ENCODE measurements at regions not wholly inside any gene's neighbourhood (a gene's known extent, or its start where the extent isn't known, plus 50 kb on each side); places are given as distances from the start of the nearest gene placed in this dataset.

DNA sequence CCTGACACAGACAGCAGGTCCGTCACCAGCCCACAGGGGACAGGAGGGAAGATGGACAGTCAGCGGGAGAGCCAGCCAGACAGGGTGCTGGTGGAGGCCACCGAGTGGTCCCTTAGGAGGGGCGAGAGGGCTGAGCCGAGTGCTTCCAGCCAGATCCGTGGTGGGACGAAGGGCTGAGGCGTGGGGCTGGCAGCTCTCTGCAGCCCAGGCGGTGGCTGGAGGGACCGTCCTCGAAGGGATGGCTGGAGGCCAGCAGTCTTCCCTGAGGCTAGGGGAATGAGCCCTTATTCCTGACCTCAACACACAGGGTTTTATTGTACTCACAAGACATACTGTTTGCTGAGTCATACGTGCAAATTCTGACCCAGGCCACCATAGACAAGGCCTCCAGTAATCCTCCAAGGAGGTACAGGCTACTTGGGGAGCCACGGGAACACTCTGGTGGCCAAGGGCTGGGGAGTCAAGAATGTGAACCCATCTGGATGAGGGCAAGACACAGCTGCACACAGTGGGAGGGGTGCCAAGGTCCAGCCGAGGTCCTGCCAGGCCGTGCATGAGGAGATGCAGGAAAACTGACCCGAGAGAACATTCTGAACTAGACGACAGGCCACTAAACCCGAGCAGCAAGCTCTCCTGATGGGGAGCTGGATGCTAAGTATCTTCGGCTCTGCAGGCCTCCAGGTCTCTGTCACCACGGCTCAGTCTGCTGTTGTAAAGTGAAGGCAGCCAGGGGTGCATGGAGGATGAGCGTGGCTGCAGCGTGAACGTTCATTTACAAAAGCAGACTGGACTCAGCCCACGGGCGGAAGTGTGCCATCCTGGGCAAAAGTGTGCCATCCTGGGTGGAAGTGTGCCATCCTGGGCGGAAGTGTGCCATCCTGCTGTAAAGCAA, 242.5 kb downstream of the TTLL2 start:
- H3K9me3 ChIP-seq, result no peaks in the 10 kb centered on the region
- no peak for TF ChIP-seq POLR2A (IDR thresholded peaks at IDR 0.05)
- TF ChIP-seq, protein P1, sequence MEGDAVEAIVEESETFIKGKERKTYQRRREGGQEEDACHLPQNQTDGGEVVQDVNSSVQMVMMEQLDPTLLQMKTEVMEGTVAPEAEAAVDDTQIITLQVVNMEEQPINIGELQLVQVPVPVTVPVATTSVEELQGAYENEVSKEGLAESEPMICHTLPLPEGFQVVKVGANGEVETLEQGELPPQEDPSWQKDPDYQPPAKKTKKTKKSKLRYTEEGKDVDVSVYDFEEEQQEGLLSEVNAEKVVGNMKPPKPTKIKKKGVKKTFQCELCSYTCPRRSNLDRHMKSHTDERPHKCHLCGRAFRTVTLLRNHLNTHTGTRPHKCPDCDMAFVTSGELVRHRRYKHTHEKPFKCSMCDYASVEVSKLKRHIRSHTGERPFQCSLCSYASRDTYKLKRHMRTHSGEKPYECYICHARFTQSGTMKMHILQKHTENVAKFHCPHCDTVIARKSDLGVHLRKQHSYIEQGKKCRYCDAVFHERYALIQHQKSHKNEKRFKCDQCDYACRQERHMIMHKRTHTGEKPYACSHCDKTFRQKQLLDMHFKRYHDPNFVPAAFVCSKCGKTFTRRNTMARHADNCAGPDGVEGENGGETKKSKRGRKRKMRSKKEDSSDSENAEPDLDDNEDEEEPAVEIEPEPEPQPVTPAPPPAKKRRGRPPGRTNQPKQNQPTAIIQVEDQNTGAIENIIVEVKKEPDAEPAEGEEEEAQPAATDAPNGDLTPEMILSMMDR (IDR thresholded peaks at IDR 0.05 in 4 of 5, conservative IDR thresholded peaks at IDR 0.05 in 1 of 5), result no peak
- no peaks in the 10 kb centered on the region for H3K27me3 ChIP-seq
- in situ Hi-C loops (cut with MboI; ENCODE audit: low sequenced_read_pairs in 4 of 4) (no loop called here), intact Hi-C loops (cut with DNase I; ENCODE audit: low total_unique reads) (no loop called here)
- H3K4me3 ChIP-seq, result no peak overlapping the region
- H3K4me1 ChIP-seq, result peaks cover 18 to 26% of the 10 kb centered on the region in 2 donors
- no peaks in the 10 kb centered on the region for H3K36me3 ChIP-seq
- ATAC-seq, result peak; percentile 77 to 84
- H3K27ac ChIP-seq, result peak overlapping the region in 1 of 4 donors; percentile 77
- peak; percentile 63 to 71 for DNase-seq

DNA sequence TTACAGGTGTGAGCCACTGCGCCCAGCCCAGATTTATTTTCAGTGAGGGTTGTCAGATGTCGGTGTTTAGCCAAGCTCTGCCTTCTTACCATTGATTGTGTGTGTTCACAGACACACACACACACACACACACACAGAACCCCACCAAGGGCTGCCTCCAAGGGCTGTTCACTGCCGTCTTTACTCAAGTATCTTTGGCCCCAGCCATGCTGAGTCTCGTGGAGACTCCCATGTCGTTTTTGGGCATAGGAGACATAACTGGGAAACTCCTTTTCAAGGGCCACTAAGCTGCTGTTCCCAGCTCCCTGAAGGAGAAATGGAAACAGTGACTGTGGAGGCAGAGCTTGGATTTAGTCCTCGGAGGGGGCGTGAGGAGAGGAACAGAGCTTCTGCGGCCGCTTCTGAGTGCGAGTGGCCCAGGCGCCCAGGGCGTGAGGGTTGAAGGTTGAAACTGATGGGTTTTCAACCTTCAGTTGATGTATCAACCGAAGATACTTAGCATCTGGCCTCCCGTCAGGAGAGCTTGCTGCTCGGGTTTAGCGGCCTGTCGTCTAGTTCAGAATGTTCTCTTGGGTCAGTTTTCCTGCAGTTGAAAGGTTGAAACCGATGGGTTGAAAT, 243.6 kb downstream of the TTLL2 start:
- Histone ChIP-seq H3K36me3 (no peaks in the 10 kb centered on the region), H3K4me1 (peaks cover 24 to 35% of the 10 kb centered on the region in 2 donors), H3K27me3 (no peaks in the 10 kb centered on the region), H3K4me3 (no peak overlapping the region), H3K9me3 (no peaks in the 10 kb centered on the region), H3K27ac (peak overlapping the region in 1 of 4 donors; percentile 77)
- in situ Hi-C loops (cut with MboI; ENCODE audit: low sequenced_read_pairs in 4 of 4), result no loop called here
- no peak for DNase-seq
- ATAC-seq, result no peak
- intact Hi-C loops (cut with DNase I; ENCODE audit: low total_unique reads), result no loop called here
- TF ChIP-seq, protein P1 (IDR thresholded peaks at IDR 0.05 in 4 of 5, conservative IDR thresholded peaks at IDR 0.05 in 1 of 5), result no peak
- no peak for TF ChIP-seq POLR2A (IDR thresholded peaks at IDR 0.05)

DNA sequence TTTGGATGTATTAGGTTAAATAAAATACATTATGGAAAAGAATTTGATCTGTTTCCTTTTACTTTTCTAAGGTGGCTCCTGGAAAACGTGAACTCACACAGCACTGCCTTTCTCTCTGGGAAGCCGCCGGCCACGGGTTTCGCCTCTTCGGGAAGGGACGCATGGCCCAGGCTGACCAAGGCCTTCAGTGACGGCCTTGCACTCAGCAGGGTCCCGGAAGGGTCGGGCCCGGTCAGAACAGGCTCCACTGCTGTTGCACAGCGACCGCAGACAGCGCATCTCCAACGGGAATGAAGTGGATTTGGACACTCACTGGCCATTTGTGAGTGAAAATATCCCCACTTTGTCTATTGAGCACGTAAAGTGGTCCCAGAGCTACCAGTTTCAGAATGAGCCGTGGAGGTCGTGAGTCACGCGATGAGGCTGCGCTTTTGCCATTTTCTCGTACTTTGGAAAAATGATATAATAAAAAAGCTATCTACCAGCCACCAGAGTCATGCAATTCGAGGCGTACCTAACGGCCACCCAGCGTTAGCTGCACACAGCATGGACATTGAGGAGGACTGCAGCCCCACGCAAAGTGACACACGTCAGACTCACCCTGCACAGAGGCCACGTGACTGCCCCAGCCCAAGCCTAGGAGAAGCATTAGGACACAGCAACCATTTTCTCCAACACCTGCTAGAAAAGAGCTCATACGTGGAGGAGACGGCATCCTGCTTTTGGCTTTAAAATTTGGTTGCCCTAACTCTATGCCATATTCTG, 244.3 kb downstream of the TTLL2 start:
- Histone ChIP-seq H3K4me3 (no peak overlapping the region), H3K4me1 (peaks cover 25 to 36% of the 10 kb centered on the region in 2 donors), H3K9me3 (no peaks in the 10 kb centered on the region), H3K36me3 (no peaks in the 10 kb centered on the region), H3K27ac (no peak overlapping the region), H3K27me3 (no peaks in the 10 kb centered on the region)
- ATAC-seq (no peak), DNase-seq (no peak)
- TF ChIP-seq, protein P1 (IDR thresholded peaks at IDR 0.05 in 4 of 5, conservative IDR thresholded peaks at IDR 0.05 in 1 of 5), result no peak
- no peak for TF ChIP-seq POLR2A (IDR thresholded peaks at IDR 0.05)
- in situ Hi-C loops (cut with MboI; ENCODE audit: low sequenced_read_pairs in 4 of 4) (no loop called here), intact Hi-C loops (cut with DNase I; ENCODE audit: low total_unique reads) (no loop called here)

DNA sequence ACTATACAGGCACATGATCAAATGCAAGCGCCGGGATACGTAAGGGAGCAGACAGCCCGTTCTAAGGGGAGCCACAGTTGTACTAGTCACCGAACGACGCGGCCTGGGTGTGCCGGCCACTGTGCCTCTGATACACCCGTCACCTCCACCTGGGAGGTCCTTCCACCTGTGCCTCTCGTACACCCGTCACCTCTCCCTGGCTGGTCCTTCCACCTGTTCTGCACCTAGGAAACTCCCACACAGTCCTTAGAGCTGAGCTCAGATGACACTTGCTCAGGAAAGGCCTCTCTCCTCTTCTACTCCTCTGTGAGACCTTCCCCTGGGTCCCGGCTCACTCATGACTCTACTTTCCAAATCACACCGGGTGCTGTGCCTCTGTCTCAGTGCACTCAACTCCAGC, 245.0 kb downstream of the TTLL2 start:
- TF ChIP-seq POLR2A (IDR thresholded peaks at IDR 0.05), result no peak
- TF ChIP-seq, protein P1 (IDR thresholded peaks at IDR 0.05 in 4 of 5, conservative IDR thresholded peaks at IDR 0.05 in 1 of 5), result no peak
- H3K4me3 ChIP-seq, result no peak overlapping the region
- in situ Hi-C loops (cut with MboI; ENCODE audit: low sequenced_read_pairs in 4 of 4), result no loop called here
- peaks cover 30 to 36% of the 10 kb centered on the region in 2 donors for H3K4me1 ChIP-seq
- H3K9me3 ChIP-seq, result no peaks in the 10 kb centered on the region
- DNase-seq (no peak), ATAC-seq (no peak)
- H3K27me3 ChIP-seq, result no peaks in the 10 kb centered on the region
- intact Hi-C loops (cut with DNase I; ENCODE audit: low total_unique reads), result no loop called here
- H3K36me3 ChIP-seq, result no peaks in the 10 kb centered on the region
- no peak overlapping the region for H3K27ac ChIP-seq
